Coronary artery (tissue), 2 donors: ENCODE measurements at regions not wholly inside any gene's neighbourhood (a gene's known extent, or its start where the extent isn't known, plus 50 kb on each side); places are given as distances from the start of the nearest gene placed in this dataset.
"Not testable (repeated sequence)": the region's sequence is repeated elsewhere in the genome, so short reads cannot be mapped to it uniquely, and the experiment has no call there.

ENCODE experiments used
- DNase-seq: peaks from one replicate; pipeline ENCODE4 v3.0.0-alpha.2; 2017; ENCODE audit warnings: low spot score
- H3K27ac ChIP-seq, 2 donors: fragments of 200-600 bp; sonication (generic); one replicate each; pipeline ENCODE4 v1.5.1; 2016 to 2019
- H3K4me3 ChIP-seq: fragments of 200-600 bp; sonication (generic); 2 replicates; pipeline ENCODE4 v1.5.1; 2016; ENCODE audit warnings: mild to moderate bottlenecking, moderate library complexity
- TF ChIP-seq, protein P1 (sequence below): fragments of 200-600 bp; sonication (generic); IDR thresholded peaks from one replicate; pipeline ENCODE4 v1.5.1; 2019; ENCODE audit warnings: antibody characterized with exemption

DNA sequence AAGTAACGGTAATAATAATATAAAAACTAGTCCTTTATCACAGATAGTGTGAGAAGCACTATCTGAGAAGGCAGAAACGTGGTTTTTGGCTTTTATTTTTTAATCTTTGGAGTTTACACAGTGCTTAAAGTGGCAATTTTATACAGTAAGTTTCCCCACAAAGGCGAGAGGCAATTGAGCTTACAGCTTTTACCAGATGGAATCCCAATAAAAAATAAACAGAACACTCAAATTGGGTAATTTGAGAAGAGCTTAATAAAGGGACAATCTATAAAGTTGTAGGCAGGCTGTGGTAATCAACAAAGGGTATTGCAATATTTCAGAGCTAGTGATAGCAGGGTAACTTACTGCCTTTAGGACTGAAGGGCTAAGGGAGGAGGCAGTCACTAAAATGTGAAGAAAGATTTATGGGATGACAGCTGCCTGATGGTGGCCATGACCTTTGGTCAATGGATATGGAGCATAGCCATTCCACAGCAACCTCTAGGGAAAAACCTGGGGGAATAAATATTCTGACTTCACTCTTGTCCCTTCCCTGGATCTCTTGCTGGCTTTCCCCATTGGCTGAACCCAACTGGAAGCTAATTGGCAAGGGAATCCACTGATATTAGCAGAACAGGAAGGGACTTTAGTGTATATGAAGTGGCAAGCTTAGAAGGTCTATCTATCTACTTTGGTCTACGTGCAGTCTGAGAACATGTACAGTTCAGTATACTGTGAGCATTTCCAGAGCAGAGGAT is 717.0 kb upstream of the DEFB115 start:
- H3K4me3 ChIP-seq, DNase-seq, H3K27ac ChIP-seq: not testable (repeated sequence)

DNA sequence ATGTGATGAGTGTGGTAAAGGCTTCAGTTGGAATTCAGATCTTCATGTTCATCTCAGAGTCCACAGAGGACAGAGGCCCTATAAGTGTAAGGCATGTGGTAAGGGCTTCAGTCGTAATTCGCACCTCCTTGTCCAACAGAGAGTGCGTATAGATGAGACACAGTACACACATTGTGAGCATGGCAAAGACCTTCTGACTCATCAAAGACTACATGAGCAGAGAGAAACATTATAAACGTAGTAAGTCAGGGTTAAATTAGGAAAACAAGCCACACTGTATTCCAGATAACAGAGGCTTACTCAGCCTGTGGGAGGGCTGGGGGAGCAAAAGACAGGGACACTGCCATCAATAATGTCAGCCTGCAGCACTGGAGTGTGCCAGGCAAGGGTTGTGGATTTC is 706.2 kb upstream of the DEFB115 start:
- not testable (repeated sequence) for H3K4me3 ChIP-seq, DNase-seq, H3K27ac ChIP-seq

DNA sequence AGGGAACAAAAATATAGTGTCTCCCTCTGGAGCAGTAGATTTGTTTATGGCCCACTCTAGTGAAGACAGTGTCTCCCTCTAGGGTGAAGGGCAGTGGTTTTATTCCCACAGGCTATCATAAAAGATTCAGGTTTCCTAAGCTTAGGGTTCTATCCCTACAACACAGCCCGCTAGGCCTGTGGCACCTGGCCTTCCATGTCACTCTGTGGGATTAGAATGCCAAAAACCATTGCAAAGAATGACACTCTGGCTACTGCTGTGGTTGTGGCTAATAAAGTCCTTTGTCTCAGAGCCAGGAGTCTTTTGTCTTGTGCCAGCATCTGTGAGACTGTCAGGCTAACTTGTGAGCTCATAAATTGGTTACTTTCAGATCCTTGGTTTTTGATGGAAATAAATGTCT is 700.7 kb upstream of the DEFB115 start:
- not testable (repeated sequence) for DNase-seq, H3K27ac ChIP-seq, H3K4me3 ChIP-seq

DNA sequence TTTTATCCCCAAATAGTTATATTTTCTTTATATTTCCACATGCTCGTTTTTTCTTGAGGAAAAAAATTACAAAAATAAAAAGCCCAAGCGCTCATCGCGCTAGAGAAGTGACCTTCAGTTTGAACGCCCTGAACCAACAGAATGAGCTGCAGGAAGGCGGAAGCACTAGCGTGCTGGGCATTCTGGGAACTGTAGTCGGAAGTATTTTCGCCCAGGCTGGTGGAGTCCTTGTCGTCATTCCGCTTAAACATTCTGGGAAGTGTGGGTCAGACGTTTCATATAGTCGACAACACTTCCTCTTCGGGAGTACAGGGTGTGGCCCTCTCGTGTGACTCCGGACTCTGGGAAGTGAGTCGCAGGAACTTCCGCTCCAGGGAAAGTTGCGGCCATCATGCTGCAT is 692.4 kb upstream of the DEFB115 start:
- not testable (repeated sequence) for DNase-seq

DNA sequence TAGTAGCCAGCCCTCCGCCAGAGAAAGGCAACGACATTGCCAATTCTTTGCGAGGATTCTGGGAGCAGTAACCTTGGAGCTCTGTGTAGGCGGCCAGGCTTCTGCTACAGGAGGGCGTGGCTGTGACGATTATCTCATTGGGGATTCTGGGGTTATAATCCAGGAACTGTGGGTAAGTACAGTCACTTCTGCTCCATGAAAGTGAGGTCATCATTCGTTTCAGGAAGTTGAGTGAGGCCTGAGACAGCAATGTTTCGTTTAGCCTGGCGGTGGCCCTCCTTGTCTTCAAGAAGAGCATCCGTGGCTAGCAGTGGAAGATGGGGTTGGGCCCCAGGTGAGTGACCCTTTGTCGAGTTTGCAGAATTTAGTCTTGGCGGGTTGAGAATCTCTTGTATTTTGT is 687.6 kb upstream of the DEFB115 start:
- not testable (repeated sequence) for H3K4me3 ChIP-seq, DNase-seq, H3K27ac ChIP-seq

More for the DNA sequence above, 692.4 kb upstream of the DEFB115 start:
- H3K27ac ChIP-seq, H3K4me3 ChIP-seq: not testable (repeated sequence)

DNA sequence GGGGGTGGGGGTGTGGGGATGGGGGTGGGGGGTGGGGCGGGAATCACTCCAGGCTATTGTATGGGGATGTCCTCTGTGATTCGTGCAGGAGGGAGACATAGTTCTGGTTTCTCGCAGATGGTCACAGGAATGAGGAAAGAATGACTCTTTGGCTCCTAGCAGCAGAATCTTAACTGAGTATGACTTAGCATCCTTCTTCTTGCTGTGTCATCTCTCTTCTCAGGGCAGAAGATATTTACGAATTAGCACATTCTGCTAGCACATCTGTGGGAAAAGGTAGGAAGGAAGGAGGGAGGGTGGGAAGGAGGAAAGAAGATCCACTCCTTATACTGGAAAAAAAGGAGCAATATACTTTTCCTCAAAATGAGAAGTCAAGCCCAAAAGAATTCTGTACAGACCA is 686.8 kb upstream of the DEFB115 start:
- not testable (repeated sequence) for DNase-seq, H3K27ac ChIP-seq, H3K4me3 ChIP-seq

DNA sequence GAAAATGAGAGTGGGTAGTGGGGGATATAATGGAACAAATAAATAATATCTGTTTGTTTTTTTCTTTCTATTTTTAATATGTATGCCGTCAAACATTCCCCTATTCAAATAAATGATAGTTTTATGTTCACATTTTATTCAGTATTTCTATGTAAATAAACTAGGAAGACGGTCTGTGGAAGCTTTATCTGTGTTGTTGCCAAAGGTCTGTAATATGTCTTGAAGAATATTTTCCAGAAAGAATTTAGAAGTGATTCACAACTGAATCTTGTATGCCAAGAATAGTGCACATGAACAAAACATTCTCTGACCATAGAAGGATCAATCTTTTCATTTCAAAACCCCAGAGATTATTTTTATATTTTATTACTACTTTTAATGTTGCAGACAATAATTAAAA is 683.1 kb upstream of the DEFB115 start:
- not testable (repeated sequence) for H3K4me3 ChIP-seq

DNA sequence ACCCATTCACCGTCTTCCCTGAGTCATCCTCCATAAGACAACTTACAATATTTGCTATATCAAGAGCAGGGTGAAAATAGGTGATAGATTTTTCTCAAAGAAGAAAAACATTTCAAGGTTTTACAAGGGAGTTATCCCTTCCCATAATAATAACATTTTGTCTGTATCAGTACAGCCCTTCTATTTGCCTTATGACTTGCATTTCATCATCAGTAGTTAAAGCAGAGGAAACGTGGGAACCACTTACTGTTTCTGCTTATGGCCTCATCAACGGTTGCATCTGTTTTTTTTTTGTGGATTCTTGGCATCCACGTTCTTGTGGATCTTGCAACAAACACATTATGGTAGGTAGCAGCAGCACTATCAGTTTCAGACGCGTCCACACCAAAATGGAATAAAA is 678.4 kb upstream of the DEFB115 start:
- not testable (repeated sequence) for H3K4me3 ChIP-seq, DNase-seq, H3K27ac ChIP-seq

More for the DNA sequence above, 683.1 kb upstream of the DEFB115 start:
- not testable (repeated sequence) for H3K27ac ChIP-seq, DNase-seq

DNA sequence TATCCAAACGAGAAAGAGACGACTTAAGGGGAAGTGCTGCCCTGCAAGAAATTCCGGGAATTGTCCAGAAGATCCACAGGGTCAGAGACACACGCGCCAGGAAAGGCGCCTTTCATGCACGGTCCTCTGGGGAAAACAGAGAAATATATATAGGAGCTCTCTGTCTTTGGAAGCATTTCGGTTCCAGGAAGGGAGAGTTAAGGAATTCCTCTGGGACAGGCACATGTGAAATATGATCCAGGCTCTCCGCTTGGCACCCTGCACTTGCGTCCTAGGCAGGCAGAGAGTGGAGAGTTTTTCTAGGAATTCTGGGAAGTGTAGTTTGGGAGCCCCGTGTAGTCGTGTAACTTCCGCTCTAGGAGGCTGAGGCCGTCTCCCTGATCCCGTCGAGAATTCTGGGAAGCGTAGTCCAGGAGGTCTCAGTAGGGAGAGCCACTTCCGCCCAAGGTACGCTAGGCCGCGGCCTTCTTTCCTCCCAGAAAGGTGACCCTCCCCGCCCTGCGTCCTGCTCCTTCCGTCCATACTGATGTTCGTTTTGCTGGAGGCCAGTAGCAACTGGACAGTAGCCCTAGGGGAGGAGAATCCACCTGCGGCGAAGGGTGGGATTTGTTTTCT is 677.5 kb upstream of the DEFB115 start:
- H3K27ac ChIP-seq, DNase-seq: not testable (repeated sequence)
- peak overlapping the region; percentile 48 for H3K4me3 ChIP-seq

DNA sequence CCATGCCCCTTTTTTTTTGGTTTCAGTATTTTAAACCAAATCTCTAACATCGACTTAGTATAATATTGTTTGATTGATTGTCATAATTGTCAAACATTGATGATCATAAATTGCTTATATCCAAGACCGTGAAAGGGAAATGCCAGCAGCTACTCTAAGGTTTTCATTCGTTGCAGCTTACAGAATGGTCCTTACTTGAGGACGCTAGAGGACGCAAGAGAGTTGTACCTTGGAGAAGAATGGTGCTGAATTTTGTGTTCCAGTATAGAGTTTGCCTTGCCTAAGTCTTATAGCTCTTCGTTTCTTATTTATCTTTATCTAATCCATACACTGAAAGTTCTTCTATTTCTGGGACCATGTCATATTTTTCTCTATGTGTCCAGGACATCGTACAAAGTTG is 675.6 kb upstream of the DEFB115 start:
- not testable (repeated sequence) for DNase-seq, H3K4me3 ChIP-seq, H3K27ac ChIP-seq

DNA sequence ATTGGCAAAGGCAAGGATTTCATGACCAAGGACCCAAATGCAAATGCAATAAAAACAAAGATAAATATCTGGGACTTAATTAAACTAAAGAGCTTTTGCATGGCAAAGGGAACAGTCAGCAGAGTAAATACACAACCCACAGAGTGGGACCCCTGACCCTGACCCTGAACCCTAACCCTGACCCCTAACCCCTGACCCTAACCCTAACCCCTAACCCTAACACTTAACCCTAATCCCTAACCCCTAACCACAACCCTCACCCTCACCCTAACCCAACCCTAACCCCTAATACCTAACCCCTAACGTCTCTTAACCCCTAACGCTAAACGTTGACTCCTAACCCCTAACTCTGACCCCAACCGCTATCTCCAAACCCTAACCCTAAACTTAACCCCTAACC is 673.1 kb upstream of the DEFB115 start:
- not testable (repeated sequence) for H3K4me3 ChIP-seq, H3K27ac ChIP-seq, DNase-seq

DNA sequence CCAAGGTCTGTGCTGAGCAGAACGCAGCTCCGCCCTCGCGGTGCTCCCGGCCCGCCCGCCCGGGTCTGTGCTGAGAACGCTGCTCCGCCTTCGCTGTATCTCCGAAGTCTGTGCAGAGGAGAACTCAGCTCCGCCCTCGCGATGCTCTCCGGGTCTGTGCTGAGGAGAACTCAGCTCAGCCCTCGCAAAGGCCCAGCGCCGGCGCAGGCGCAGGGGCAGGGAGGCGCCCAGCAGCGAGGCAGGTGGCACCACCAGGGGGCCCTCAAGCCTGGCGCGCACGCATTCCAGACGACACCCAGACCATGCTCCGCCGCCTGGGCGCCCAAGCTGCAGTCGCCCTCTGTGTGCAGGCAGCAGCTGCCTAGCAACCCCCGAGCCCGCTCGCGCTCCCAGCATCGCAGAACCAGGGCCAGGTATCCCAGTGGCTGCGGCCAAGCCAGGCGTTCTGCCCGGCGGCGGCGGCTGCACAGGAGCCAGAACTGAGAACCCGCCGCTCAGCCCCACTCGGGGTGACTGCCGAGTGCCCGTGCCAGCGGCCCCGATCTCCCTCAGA is 672.1 kb upstream of the DEFB115 start:
- not testable (repeated sequence) for DNase-seq, H3K27ac ChIP-seq
- peak overlapping the region; percentile 52 for H3K4me3 ChIP-seq

DNA sequence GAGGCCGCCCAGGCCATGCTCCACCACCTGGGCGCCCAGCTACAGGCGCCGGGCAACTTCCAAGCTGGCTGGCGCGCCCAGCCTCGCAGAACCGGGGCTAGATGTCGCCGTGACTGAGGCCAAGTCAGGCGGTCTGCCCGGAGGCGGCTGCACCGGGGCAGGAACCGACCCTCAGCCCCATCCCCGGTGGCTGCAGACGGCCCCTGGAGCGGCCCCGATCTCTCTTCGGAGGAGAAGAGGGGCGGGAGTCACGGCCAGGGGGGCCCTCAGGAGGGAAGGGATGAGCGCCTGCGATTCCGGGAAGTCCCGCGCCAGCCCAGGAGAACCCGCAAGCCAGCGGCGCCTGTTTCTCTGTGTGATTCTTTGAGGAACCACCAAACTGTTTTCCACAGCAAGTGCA is 671.3 kb upstream of the DEFB115 start:
- not testable (repeated sequence) for H3K27ac ChIP-seq, DNase-seq
- peak overlapping the region; percentile 52 for H3K4me3 ChIP-seq

DNA sequence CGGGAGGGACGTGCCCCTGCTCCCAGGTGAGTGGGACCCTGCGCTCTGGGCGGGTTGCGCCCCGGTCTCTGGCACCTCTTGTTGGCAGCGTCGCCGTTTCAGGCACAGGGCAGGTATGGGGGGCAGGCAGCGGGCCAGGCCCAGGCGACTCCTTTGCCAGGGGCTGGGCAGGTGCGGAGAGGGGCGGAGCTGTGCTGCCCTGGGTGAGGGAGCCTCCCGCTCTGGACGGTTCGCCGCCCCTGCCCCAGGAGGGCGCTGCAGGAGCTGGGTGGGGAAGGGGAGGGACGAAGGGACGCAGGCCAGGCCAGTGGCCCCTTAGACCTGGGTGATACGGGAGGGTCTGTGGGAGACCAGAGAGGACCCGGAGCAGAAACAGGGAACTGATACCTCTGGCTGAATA is 663.9 kb upstream of the DEFB115 start:
- no peak for DNase-seq
- no peak overlapping the region for H3K27ac ChIP-seq
- H3K4me3 ChIP-seq = no peak overlapping the region
- TF ChIP-seq, protein P1, sequence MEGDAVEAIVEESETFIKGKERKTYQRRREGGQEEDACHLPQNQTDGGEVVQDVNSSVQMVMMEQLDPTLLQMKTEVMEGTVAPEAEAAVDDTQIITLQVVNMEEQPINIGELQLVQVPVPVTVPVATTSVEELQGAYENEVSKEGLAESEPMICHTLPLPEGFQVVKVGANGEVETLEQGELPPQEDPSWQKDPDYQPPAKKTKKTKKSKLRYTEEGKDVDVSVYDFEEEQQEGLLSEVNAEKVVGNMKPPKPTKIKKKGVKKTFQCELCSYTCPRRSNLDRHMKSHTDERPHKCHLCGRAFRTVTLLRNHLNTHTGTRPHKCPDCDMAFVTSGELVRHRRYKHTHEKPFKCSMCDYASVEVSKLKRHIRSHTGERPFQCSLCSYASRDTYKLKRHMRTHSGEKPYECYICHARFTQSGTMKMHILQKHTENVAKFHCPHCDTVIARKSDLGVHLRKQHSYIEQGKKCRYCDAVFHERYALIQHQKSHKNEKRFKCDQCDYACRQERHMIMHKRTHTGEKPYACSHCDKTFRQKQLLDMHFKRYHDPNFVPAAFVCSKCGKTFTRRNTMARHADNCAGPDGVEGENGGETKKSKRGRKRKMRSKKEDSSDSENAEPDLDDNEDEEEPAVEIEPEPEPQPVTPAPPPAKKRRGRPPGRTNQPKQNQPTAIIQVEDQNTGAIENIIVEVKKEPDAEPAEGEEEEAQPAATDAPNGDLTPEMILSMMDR = no peak
